Keratinocyte (primary cell): ENCODE measurements at regions not wholly inside any gene's neighbourhood (a gene's known extent, or its start where the extent isn't known, plus 50 kb on each side); places are given as distances from the start of the nearest gene placed in this dataset.

ENCODE experiments used
- DNase-seq: peaks from one replicate; pipeline ENCODE4 v3.0.0-alpha.2; 2011; ENCODE audit warnings: low read depth, missing footprints, low spot score
- FAIRE-seq: peaks from 2 replicates; lab custom pipeline; 2011; peaks lifted over from hg19 to GRCh38; lab: Jason Lieb, UNC
- H2AFZ ChIP-seq: 2 replicates; pipeline ENCODE4 v1.6.0; 2012; ENCODE audit warnings: low read length, control low read depth, inconsistent platforms; ENCODE audit not compliant: control insufficient read depth
- H3K27ac ChIP-seq: 2 replicates; pipeline ENCODE4 v1.5.1; 2011; ENCODE audit warnings: low read length; ENCODE audit not compliant: control insufficient read depth, insufficient read depth
- H3K27me3 ChIP-seq: 3 replicates; pipeline ENCODE4 v1.6.0; 2011; ENCODE audit warnings: low read length; ENCODE audit not compliant: control insufficient read depth, insufficient read depth; ENCODE audit errors: extremely low read depth
- H3K36me3 ChIP-seq, 2 experiments: 2 replicates in 1 of 2; 3 replicates in 1 of 2; pipeline ENCODE4 v1.5.1; 2011; ENCODE audit warnings: low read length in 2 of 2, mild to moderate bottlenecking in 1 of 2; ENCODE audit not compliant: control insufficient read depth in 2 of 2, insufficient read depth in 2 of 2; ENCODE audit errors: extremely low read depth in 1 of 2
- H3K4me1 ChIP-seq: 3 replicates; pipeline ENCODE4 v1.5.1; 2011; ENCODE audit warnings: low read length; ENCODE audit not compliant: control insufficient read depth, insufficient read depth; ENCODE audit errors: extremely low read depth
- H3K4me2 ChIP-seq: 3 replicates; pipeline ENCODE4 v1.6.0; 2011; ENCODE audit warnings: low read depth, low read length; ENCODE audit not compliant: control insufficient read depth, insufficient read depth; ENCODE audit errors: extremely low read depth
- H3K4me3 ChIP-seq, 3 experiments: fragments of 200-600 bp in 1 of 3; sonication (generic) in 1 of 3; 2 replicates in 2 of 3; 3 replicates in 1 of 3; pipeline ENCODE4 v1.5.1; 2011 to 2016; ENCODE audit warnings: low read length in 3 of 3, mild to moderate bottlenecking in 3 of 3, control low read depth in 2 of 3, inconsistent platforms in 1 of 3, low read depth in 1 of 3, mixed read lengths in 1 of 3, mixed run types in 1 of 3, moderate library complexity in 1 of 3; ENCODE audit not compliant: control insufficient read depth in 2 of 3, insufficient read depth in 2 of 3; ENCODE audit errors: extremely low read depth in 1 of 3
- H3K79me2 ChIP-seq: 2 replicates; pipeline ENCODE4 v1.6.0; 2012; ENCODE audit warnings: low read length; ENCODE audit not compliant: control insufficient read depth, insufficient read depth
- H3K9ac ChIP-seq: 3 replicates; pipeline ENCODE4 v1.6.0; 2011; ENCODE audit warnings: low read length; ENCODE audit not compliant: control insufficient read depth, insufficient read depth; ENCODE audit errors: extremely low read depth
- H3K9me1 ChIP-seq: 3 replicates; pipeline ENCODE4 v1.6.0; 2011; ENCODE audit warnings: low read length; ENCODE audit not compliant: control insufficient read depth, insufficient read depth; ENCODE audit errors: extremely low read depth
- H3K9me3 ChIP-seq: 2 replicates; pipeline ENCODE4 v1.5.1; 2012; ENCODE audit warnings: low read depth, low read length; ENCODE audit not compliant: control insufficient read depth
- H4K20me1 ChIP-seq: 3 replicates; pipeline ENCODE4 v1.6.0; 2011; ENCODE audit warnings: low read length; ENCODE audit not compliant: control insufficient read depth, insufficient read depth; ENCODE audit errors: extremely low read depth
- EZH2 ChIP-seq: IDR thresholded peaks from one replicate; pipeline ENCODE4 v1.6.1; 2012; ENCODE audit warnings: inconsistent platforms, mild to moderate bottlenecking, low read length, moderate library complexity
- dilution Hi-C: fragments of 300-500 bp; cut with MboI; formaldehyde crosslinking; loops from one replicate; pipeline ENCODE4 v1.7.0; 2020; ENCODE audit warnings: low sequenced_read_pairs; ENCODE audit not compliant: extremely low pct_ligation_motif_present
- TF ChIP-seq, protein P1 (sequence below), 3 experiments: IDR thresholded peaks in 1 of 3; conservative IDR thresholded peaks in 1 of 3; optimal IDR thresholded peaks in 1 of 3; 2 replicates in 2 of 3; 3 replicates in 1 of 3; pipeline versions ENCODE3 to v1.5.1; 2011; ENCODE audit warnings: low read length in 3 of 3, mild to moderate bottlenecking in 3 of 3, moderate library complexity in 2 of 3, control low read depth in 1 of 3, inconsistent platforms in 1 of 3; ENCODE audit not compliant: insufficient read depth in 2 of 3; ENCODE audit errors: extremely low read depth in 1 of 3

- Histone ChIP-seq H2AFZ (no peak overlapping the region), H3K79me2 (no peaks in the 10 kb centered on the region), H4K20me1 (no peaks in the 10 kb centered on the region), H3K27ac (no peak overlapping the region), H3K4me2 (no peak overlapping the region), H3K27me3 (no peaks in the 10 kb centered on the region), H3K36me3 (no peaks in the 10 kb centered on the region), H3K4me3 (no peak overlapping the region), H3K4me1 (no peaks in the 10 kb centered on the region), H3K9me3 (no peaks in the 10 kb centered on the region), H3K9ac (no peak overlapping the region), H3K9me1 (no peaks in the 10 kb centered on the region)
- TF ChIP-seq, protein P1, sequence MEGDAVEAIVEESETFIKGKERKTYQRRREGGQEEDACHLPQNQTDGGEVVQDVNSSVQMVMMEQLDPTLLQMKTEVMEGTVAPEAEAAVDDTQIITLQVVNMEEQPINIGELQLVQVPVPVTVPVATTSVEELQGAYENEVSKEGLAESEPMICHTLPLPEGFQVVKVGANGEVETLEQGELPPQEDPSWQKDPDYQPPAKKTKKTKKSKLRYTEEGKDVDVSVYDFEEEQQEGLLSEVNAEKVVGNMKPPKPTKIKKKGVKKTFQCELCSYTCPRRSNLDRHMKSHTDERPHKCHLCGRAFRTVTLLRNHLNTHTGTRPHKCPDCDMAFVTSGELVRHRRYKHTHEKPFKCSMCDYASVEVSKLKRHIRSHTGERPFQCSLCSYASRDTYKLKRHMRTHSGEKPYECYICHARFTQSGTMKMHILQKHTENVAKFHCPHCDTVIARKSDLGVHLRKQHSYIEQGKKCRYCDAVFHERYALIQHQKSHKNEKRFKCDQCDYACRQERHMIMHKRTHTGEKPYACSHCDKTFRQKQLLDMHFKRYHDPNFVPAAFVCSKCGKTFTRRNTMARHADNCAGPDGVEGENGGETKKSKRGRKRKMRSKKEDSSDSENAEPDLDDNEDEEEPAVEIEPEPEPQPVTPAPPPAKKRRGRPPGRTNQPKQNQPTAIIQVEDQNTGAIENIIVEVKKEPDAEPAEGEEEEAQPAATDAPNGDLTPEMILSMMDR (optimal IDR thresholded peaks at IDR 0.05 in 1 of 3, IDR thresholded peaks at IDR 0.05 in 1 of 3, conservative IDR thresholded peaks at IDR 0.05 in 1 of 3; ENCODE audit: extremely low read depth in 1 of 3, insufficient read depth in 2 of 3, low read length in 3 of 3): no peak
- no peak for TF ChIP-seq EZH2
- FAIRE-seq: no peak
- no peak for DNase-seq
- dilution Hi-C loops: no loop called here
These were observed 211.5 kb upstream of the TP63 start for GRCh38 chr3:189419683-189420082.

DNA sequence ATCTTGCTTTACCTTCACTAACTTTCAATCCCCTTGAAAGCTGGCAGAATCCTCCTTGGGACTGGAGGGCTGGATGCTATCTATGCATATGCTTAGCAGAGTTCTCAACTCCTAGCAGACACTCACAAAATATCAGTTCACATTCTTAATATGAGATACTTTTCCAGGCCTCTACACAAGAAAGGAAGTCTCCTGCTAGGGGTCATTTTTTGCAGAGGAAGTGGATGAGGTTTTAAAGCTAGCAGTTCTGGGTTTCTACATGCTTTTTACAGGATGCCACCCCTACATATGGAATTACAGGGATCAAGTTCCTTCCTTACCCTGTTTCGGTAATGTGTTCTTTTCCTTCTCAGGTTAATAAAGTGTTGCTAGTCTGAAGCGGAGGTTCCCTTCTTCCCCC is 206.3 kb upstream of the TP63 start:
- DNase-seq (no peak), FAIRE-seq (no peak)
- Histone ChIP-seq H3K9me1 (no peaks in the 10 kb centered on the region), H3K79me2 (no peaks in the 10 kb centered on the region), H3K36me3 (no peaks in the 10 kb centered on the region), H3K4me1 (no peaks in the 10 kb centered on the region), H2AFZ (no peak overlapping the region), H3K9ac (no peak overlapping the region), H3K4me3 (no peak overlapping the region), H4K20me1 (no peaks in the 10 kb centered on the region), H3K9me3 (no peaks in the 10 kb centered on the region), H3K27ac (no peak overlapping the region), H3K4me2 (no peak overlapping the region), H3K27me3 (no peaks in the 10 kb centered on the region)
- dilution Hi-C loops: no loop called here
- TF ChIP-seq, protein P1 (optimal IDR thresholded peaks at IDR 0.05 in 1 of 3, IDR thresholded peaks at IDR 0.05 in 1 of 3, conservative IDR thresholded peaks at IDR 0.05 in 1 of 3; ENCODE audit: extremely low read depth in 1 of 3, insufficient read depth in 2 of 3, low read length in 3 of 3): no peak
- TF ChIP-seq EZH2: no peak
